ENCODE measurements at regions not wholly inside any gene's neighbourhood (a gene's known extent, or its start where the extent isn't known, plus 50 kb on each side); places are given as distances from the start of the nearest gene placed in this dataset.

DNA sequence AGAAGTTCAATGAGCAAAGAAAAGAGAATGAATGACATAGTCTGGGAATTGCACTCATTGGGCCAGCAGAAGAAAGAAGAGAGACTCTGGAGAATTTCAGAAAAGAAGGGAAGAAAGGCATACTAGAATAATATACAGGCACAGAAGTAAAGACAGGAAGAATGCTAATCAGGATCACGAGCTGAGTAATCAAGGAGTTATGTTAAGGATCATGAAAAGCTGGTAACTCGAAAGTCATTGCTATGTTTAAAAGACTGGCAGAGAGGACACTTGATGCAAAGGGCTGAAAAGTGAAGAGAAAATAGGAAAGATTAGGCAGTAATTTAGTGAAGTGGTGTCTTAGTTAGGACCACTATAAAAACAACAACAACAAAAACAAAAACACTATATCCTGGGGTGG lies 284.1 kb downstream of the ZBBX start:
- dilution Hi-C loops (cut with MboI; ENCODE audit: extremely low pct_ligation_motif_present, low sequenced_read_pairs), result no loop called here
- no peak for DNase-seq (ENCODE audit: low read depth, low spot score)
- H3K4me2 ChIP-seq (ENCODE audit: control insufficient read depth, extremely low read depth, insufficient read depth, low read depth, low read length), result no peak overlapping the region
- H3K4me3 ChIP-seq (ENCODE audit: control insufficient read depth in 2 of 3, extremely low read depth in 1 of 3, insufficient read depth in 2 of 3, low read depth in 1 of 3, low read length in 3 of 3), result no peak overlapping the region
- H3K9me3 ChIP-seq (ENCODE audit: control insufficient read depth, low read depth, low read length), result no peaks in the 10 kb centered on the region
- no peak for TF ChIP-seq EZH2 (IDR thresholded peaks at IDR 0.05; ENCODE audit: low read length)
- TF ChIP-seq, protein P1, sequence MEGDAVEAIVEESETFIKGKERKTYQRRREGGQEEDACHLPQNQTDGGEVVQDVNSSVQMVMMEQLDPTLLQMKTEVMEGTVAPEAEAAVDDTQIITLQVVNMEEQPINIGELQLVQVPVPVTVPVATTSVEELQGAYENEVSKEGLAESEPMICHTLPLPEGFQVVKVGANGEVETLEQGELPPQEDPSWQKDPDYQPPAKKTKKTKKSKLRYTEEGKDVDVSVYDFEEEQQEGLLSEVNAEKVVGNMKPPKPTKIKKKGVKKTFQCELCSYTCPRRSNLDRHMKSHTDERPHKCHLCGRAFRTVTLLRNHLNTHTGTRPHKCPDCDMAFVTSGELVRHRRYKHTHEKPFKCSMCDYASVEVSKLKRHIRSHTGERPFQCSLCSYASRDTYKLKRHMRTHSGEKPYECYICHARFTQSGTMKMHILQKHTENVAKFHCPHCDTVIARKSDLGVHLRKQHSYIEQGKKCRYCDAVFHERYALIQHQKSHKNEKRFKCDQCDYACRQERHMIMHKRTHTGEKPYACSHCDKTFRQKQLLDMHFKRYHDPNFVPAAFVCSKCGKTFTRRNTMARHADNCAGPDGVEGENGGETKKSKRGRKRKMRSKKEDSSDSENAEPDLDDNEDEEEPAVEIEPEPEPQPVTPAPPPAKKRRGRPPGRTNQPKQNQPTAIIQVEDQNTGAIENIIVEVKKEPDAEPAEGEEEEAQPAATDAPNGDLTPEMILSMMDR (optimal IDR thresholded peaks at IDR 0.05 in 1 of 3, IDR thresholded peaks at IDR 0.05 in 1 of 3, conservative IDR thresholded peaks at IDR 0.05 in 1 of 3; ENCODE audit: extremely low read depth in 1 of 3, insufficient read depth in 2 of 3, low read length in 3 of 3), result no peak
- H3K27me3 ChIP-seq (ENCODE audit: control insufficient read depth, extremely low read depth, insufficient read depth, low read length), result no peaks in the 10 kb centered on the region
- no peaks in the 10 kb centered on the region for H3K9me1 ChIP-seq (ENCODE audit: control insufficient read depth, extremely low read depth, insufficient read depth, low read length)
- H3K36me3 ChIP-seq (ENCODE audit: control insufficient read depth in 2 of 2, extremely low read depth in 1 of 2, insufficient read depth in 2 of 2, low read length in 2 of 2), result no peaks in the 10 kb centered on the region
- H4K20me1 ChIP-seq (ENCODE audit: control insufficient read depth, extremely low read depth, insufficient read depth, low read length), result no peaks in the 10 kb centered on the region
- H3K9ac ChIP-seq (ENCODE audit: control insufficient read depth, extremely low read depth, insufficient read depth, low read length), result no peak overlapping the region
- no peak overlapping the region for H2AFZ ChIP-seq (ENCODE audit: control insufficient read depth, low read length)
- FAIRE-seq, result no peak
- no peaks in the 10 kb centered on the region for H3K79me2 ChIP-seq (ENCODE audit: control insufficient read depth, insufficient read depth, low read length)
- H3K4me1 ChIP-seq (ENCODE audit: control insufficient read depth, extremely low read depth, insufficient read depth, low read length), result no peaks in the 10 kb centered on the region
- no peak overlapping the region for H3K27ac ChIP-seq (ENCODE audit: control insufficient read depth, insufficient read depth, low read length)

DNA sequence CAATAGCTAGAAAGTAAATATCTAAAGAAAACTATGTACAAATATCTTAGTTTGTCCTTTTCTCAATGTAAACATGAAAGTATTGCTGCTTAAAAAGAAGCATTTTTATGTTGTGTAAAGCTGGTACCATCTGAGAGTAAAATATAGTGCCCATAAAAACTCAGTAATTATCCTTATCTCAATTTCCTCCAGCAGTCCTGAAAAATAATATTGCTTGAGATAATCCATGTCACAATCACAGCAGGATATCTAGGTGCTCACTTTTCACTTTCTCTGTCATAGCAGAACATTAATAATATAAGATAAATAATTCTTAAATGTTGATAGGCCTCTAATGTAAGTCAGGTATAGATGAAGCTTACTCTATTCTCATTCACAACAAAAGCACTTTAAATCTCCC lies 285.5 kb downstream of the ZBBX start:
- Histone ChIP-seq H4K20me1 (ENCODE audit: control insufficient read depth, extremely low read depth, insufficient read depth, low read length) (no peaks in the 10 kb centered on the region), H3K9ac (ENCODE audit: control insufficient read depth, extremely low read depth, insufficient read depth, low read length) (no peak overlapping the region), H3K36me3 (ENCODE audit: control insufficient read depth in 2 of 2, extremely low read depth in 1 of 2, insufficient read depth in 2 of 2, low read length in 2 of 2) (no peaks in the 10 kb centered on the region), H3K27me3 (ENCODE audit: control insufficient read depth, extremely low read depth, insufficient read depth, low read length) (no peaks in the 10 kb centered on the region), H3K4me2 (ENCODE audit: control insufficient read depth, extremely low read depth, insufficient read depth, low read depth, low read length) (no peak overlapping the region), H3K9me3 (ENCODE audit: control insufficient read depth, low read depth, low read length) (no peaks in the 10 kb centered on the region), H3K4me3 (ENCODE audit: control insufficient read depth in 2 of 3, extremely low read depth in 1 of 3, insufficient read depth in 2 of 3, low read depth in 1 of 3, low read length in 3 of 3) (no peak overlapping the region), H2AFZ (ENCODE audit: control insufficient read depth, low read length) (no peak overlapping the region), H3K9me1 (ENCODE audit: control insufficient read depth, extremely low read depth, insufficient read depth, low read length) (no peaks in the 10 kb centered on the region), H3K79me2 (ENCODE audit: control insufficient read depth, insufficient read depth, low read length) (no peaks in the 10 kb centered on the region), H3K27ac (ENCODE audit: control insufficient read depth, insufficient read depth, low read length) (no peak overlapping the region), H3K4me1 (ENCODE audit: control insufficient read depth, extremely low read depth, insufficient read depth, low read length) (no peaks in the 10 kb centered on the region)
- DNase-seq (ENCODE audit: low read depth, low spot score) (no peak), FAIRE-seq (no peak)
- TF ChIP-seq EZH2 (IDR thresholded peaks at IDR 0.05; ENCODE audit: low read length), result no peak
- TF ChIP-seq, protein P1 (optimal IDR thresholded peaks at IDR 0.05 in 1 of 3, IDR thresholded peaks at IDR 0.05 in 1 of 3, conservative IDR thresholded peaks at IDR 0.05 in 1 of 3; ENCODE audit: extremely low read depth in 1 of 3, insufficient read depth in 2 of 3, low read length in 3 of 3), result no peak
- dilution Hi-C loops (cut with MboI; ENCODE audit: extremely low pct_ligation_motif_present, low sequenced_read_pairs), result no loop called here

Data from keratinocyte (primary cell).